Osteoblast (primary cell): ENCODE measurements at regions not wholly inside any gene's neighbourhood (a gene's known extent, or its start where the extent isn't known, plus 50 kb on each side); places are given as distances from the start of the nearest gene placed in this dataset.

Experiments
- DNase-seq: peaks from one replicate; pipeline ENCODE4 v3.0.0; 2011; ENCODE audit warnings: low spot score, mixed read lengths; ENCODE audit not compliant: insufficient read length; ENCODE audit errors: missing footprints
- H2AFZ ChIP-seq: 2 replicates; pipeline ENCODE4 v1.6.0; 2011; ENCODE audit warnings: mild to moderate bottlenecking, low read length
- H3K27ac ChIP-seq: 2 replicates; pipeline ENCODE4 v1.5.1; 2011; ENCODE audit warnings: mild to moderate bottlenecking, low read depth, low read length, moderate library complexity
- H3K27me3 ChIP-seq: 2 replicates; pipeline ENCODE4 v1.6.0; 2012; ENCODE audit warnings: mild to moderate bottlenecking, control low read depth, inconsistent platforms, low read length, moderate library complexity; ENCODE audit not compliant: insufficient read depth
- H3K36me3 ChIP-seq: 2 replicates; pipeline ENCODE4 v1.5.1; 2011; ENCODE audit warnings: mild to moderate bottlenecking, low read length, control low read depth, moderate library complexity; ENCODE audit not compliant: insufficient read depth
- H3K4me1 ChIP-seq: 2 replicates; pipeline ENCODE4 v1.5.1; 2011; ENCODE audit warnings: mild to moderate bottlenecking, low read length, control low read depth, moderate library complexity; ENCODE audit not compliant: insufficient read depth
- H3K4me2 ChIP-seq: 2 replicates; pipeline ENCODE4 v1.6.0; 2011; ENCODE audit warnings: mild to moderate bottlenecking, low read length; ENCODE audit not compliant: insufficient read depth
- H3K4me3 ChIP-seq: fragments of 200-600 bp; sonication (generic); 3 replicates; pipeline ENCODE4 v1.5.1; 2012; ENCODE audit warnings: mild to moderate bottlenecking, low read length, inconsistent platforms; ENCODE audit not compliant: insufficient read depth
- H3K79me2 ChIP-seq: 2 replicates; pipeline ENCODE4 v1.6.0; 2012; ENCODE audit warnings: mild to moderate bottlenecking, low read length, control low read depth, inconsistent platforms; ENCODE audit not compliant: insufficient read depth
- H3K9me3 ChIP-seq: 2 replicates; pipeline ENCODE4 v1.5.1; 2011; ENCODE audit warnings: low read depth, low read length, control low read depth
- H4K20me1 ChIP-seq: 2 replicates; pipeline ENCODE4 v1.6.0; 2012; ENCODE audit warnings: mild to moderate bottlenecking, low read length, control low read depth; ENCODE audit not compliant: insufficient read depth
- CTCF ChIP-seq: IDR thresholded peaks from 2 replicates; pipeline ENCODE4 v1.5.1; 2011; ENCODE audit warnings: mild to moderate bottlenecking, low read depth, low read length, moderate library complexity; ENCODE audit errors: extremely low read depth

DNA sequence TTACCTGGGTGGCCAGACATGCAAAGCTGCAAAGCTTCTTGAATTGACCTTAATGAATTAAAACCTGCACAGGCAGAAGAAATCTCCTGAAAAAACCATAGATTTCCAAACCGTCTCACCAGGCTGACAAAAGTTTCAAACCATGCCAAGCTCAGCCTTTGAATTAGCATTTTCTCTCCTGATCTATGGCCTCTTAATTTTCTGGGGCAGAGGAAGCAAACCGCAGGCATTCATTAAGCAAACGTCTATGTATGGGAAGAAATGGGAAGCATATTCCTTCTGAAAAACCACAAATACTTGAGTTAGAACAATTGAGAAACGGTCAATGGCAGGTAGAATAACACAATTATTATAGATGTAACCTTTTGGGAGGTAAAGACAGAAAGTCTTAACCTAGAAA, 500.2 kb upstream of the NR2F2 start:
- no peaks in the 10 kb centered on the region for H4K20me1 ChIP-seq
- H3K4me3 ChIP-seq, result no peak overlapping the region
- no peak overlapping the region for H2AFZ ChIP-seq
- no peaks in the 10 kb centered on the region for H3K27me3 ChIP-seq
- H3K4me1 ChIP-seq, result no peaks in the 10 kb centered on the region
- H3K9me3 ChIP-seq, result no peaks in the 10 kb centered on the region
- no peaks in the 10 kb centered on the region for H3K36me3 ChIP-seq
- H3K4me2 ChIP-seq, result no peak overlapping the region
- H3K27ac ChIP-seq, result no peak overlapping the region
- TF ChIP-seq CTCF, result no peak
- DNase-seq, result no peak
- H3K79me2 ChIP-seq, result no peaks in the 10 kb centered on the region

DNA sequence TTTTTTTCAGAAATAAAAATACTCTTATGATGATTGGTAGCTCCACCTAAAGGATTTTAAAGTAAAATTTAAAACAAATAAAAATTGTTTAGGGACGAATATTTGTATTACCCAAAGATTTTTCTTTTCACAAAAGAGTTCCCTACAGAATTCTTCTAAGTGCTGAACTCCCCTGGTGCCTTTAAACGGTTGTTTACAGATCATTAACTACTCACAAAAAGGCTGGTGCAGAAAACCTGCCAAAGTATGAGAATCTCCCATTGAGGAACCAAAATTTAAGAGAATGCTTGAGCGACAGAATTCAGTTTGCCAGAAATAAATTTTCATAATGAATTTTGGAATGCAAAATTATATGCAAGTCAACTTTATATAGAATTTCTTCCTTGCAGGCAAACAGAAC, 497.8 kb upstream of the NR2F2 start:
- H3K36me3 ChIP-seq, result no peaks in the 10 kb centered on the region
- TF ChIP-seq CTCF, result no peak
- no peak overlapping the region for H3K27ac ChIP-seq
- DNase-seq, result no peak
- no peaks in the 10 kb centered on the region for H3K27me3 ChIP-seq
- H3K4me1 ChIP-seq, result no peaks in the 10 kb centered on the region
- no peaks in the 10 kb centered on the region for H3K9me3 ChIP-seq
- no peak overlapping the region for H2AFZ ChIP-seq
- H3K4me2 ChIP-seq, result no peak overlapping the region
- no peaks in the 10 kb centered on the region for H4K20me1 ChIP-seq
- no peak overlapping the region for H3K4me3 ChIP-seq
- H3K79me2 ChIP-seq, result no peaks in the 10 kb centered on the region

GRCh38 chr15:95834028-95834804, 496.3 kb upstream of the NR2F2 start:
- Histone ChIP-seq H3K4me1 (no peaks in the 10 kb centered on the region), H3K27ac (no peak overlapping the region), H4K20me1 (no peaks in the 10 kb centered on the region), H3K36me3 (no peaks in the 10 kb centered on the region), H3K27me3 (no peaks in the 10 kb centered on the region), H3K4me2 (no peak overlapping the region), H3K79me2 (no peaks in the 10 kb centered on the region), H2AFZ (no peak overlapping the region), H3K9me3 (no peaks in the 10 kb centered on the region), H3K4me3 (no peak overlapping the region)
- no peak for DNase-seq
- TF ChIP-seq CTCF, result no peak

GRCh38 chr15:95836536-95836935, 494.0 kb upstream of the NR2F2 start:
- TF ChIP-seq CTCF, result no peak

More at GRCh38 chr15:95836536-95836935, 494.0 kb upstream of the NR2F2 start:
- Histone ChIP-seq H3K36me3 (no peaks in the 10 kb centered on the region), H3K4me3 (no peak overlapping the region), H2AFZ (no peak overlapping the region), H3K9me3 (no peaks in the 10 kb centered on the region), H4K20me1 (no peaks in the 10 kb centered on the region), H3K27me3 (no peaks in the 10 kb centered on the region), H3K27ac (no peak overlapping the region), H3K79me2 (no peaks in the 10 kb centered on the region), H3K4me2 (no peak overlapping the region), H3K4me1 (peaks cover 5% of the 10 kb centered on the region)
- no peak for DNase-seq
